Ascending aorta (tissue), 2 donors: ENCODE measurements at regions not wholly inside any gene's neighbourhood (a gene's known extent, or its start where the extent isn't known, plus 50 kb on each side); places are given as distances from the start of the nearest gene placed in this dataset.

Experiments used
- DNase-seq, 2 donors: peaks; one replicate each; pipeline ENCODE4 v3.0.0-alpha.2; 2019; ENCODE audit warnings: low spot score in 2 of 2
- H3K27ac ChIP-seq, 2 donors: fragments of 200-600 bp; sonication (generic); one replicate each; pipeline ENCODE4 v1.5.1; 2016 to 2017; ENCODE audit warnings: mild to moderate bottlenecking in 1 of 2
- H3K27me3 ChIP-seq: fragments of 200-600 bp; sonication (generic); one replicate; pipeline ENCODE4 v1.5.1; 2017
- H3K36me3 ChIP-seq, 2 donors: fragments of 200-600 bp; sonication (generic); one replicate each; pipeline ENCODE4 v1.5.1; 2016
- H3K4me1 ChIP-seq, 2 donors: fragments of 200-600 bp; sonication (generic); one replicate each; pipeline ENCODE4 v1.5.1; 2016 to 2017; ENCODE audit warnings: mild to moderate bottlenecking in 1 of 2
- H3K4me3 ChIP-seq, 2 donors: fragments of 200-600 bp; sonication (generic); one replicate each; pipeline ENCODE4 v1.5.1; 2016 to 2017; ENCODE audit warnings: mild to moderate bottlenecking in 1 of 2
- H3K9me3 ChIP-seq, 2 donors: fragments of 200-600 bp; sonication (generic); one replicate each; pipeline ENCODE4 v1.5.1; 2016
- intact Hi-C: fragments of 100-400 bp; cut with DNase I; formaldehyde crosslinking; loops from one replicate; pipeline ENCODE4 v1.15.1; 2023
- TF ChIP-seq, protein P1 (sequence below), 3 experiments: fragments of 200-600 bp in 2 of 3; fragments of 450-650 bp in 1 of 3; sonication (generic) in 2 of 3; IDR thresholded peaks; one replicate each; pipeline ENCODE4 v1.5.1; 2016 to 2019; ENCODE audit warnings: antibody characterized with exemption in 3 of 3, mild to moderate bottlenecking in 1 of 3, moderate library complexity in 1 of 3

DNA sequence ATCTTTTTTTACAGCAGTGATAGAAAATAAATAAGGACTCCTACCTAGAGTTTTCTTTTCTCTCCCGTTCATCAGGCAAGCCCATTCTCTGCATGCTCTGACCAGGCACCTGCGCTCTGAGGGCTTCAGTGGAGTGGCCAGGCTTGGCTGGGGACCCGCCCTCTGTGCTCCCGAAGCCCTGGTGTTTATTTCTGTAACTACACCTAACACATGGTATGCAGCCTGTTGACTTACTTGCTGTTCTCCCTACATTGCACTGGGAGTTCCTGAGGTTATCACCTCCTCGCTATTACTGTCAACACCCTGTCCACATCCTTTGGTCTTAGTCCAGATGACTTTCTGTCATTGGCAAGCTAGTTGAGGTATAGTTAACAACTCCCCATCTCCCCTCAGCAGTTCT is 317.7 kb downstream of the LPIN1 start:
- Histone ChIP-seq H3K9me3 (no peaks in the 10 kb centered on the region), H3K4me1 (no peaks in the 10 kb centered on the region), H3K36me3 (no peaks in the 10 kb centered on the region), H3K27me3 (no peaks in the 10 kb centered on the region), H3K4me3 (no peak overlapping the region), H3K27ac (no peak overlapping the region)
- no peak for DNase-seq
- intact Hi-C loops: no loop called here
- TF ChIP-seq, protein P1, sequence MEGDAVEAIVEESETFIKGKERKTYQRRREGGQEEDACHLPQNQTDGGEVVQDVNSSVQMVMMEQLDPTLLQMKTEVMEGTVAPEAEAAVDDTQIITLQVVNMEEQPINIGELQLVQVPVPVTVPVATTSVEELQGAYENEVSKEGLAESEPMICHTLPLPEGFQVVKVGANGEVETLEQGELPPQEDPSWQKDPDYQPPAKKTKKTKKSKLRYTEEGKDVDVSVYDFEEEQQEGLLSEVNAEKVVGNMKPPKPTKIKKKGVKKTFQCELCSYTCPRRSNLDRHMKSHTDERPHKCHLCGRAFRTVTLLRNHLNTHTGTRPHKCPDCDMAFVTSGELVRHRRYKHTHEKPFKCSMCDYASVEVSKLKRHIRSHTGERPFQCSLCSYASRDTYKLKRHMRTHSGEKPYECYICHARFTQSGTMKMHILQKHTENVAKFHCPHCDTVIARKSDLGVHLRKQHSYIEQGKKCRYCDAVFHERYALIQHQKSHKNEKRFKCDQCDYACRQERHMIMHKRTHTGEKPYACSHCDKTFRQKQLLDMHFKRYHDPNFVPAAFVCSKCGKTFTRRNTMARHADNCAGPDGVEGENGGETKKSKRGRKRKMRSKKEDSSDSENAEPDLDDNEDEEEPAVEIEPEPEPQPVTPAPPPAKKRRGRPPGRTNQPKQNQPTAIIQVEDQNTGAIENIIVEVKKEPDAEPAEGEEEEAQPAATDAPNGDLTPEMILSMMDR (IDR thresholded peaks at IDR 0.05): no peak

DNA sequence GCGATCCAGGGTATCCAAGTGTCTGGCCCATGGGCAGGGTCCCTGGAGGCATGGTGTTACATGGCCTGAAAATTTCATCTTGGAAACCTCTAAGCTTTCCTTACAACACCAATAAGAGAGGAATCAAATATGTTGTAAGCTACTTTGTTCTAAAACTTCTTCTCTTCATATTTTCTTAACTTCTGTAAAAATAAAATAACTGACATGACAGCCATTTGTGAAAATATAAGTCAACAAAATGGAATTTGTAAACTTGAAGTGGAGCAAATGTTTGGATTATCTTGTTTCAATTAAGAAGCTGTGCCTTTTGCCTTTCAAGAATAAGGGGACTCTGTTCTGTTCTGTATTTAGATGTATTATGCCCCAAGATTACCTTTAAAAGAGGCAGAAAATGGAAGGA is 319.7 kb downstream of the LPIN1 start:
- no peaks in the 10 kb centered on the region for H3K36me3 ChIP-seq
- H3K9me3 ChIP-seq: no peaks in the 10 kb centered on the region
- DNase-seq: no peak
- H3K4me1 ChIP-seq: no peaks in the 10 kb centered on the region
- H3K27me3 ChIP-seq: no peaks in the 10 kb centered on the region
- no peak overlapping the region for H3K4me3 ChIP-seq
- TF ChIP-seq, protein P1 (IDR thresholded peaks at IDR 0.05): no peak
- intact Hi-C loops: no loop called here
- no peak overlapping the region for H3K27ac ChIP-seq

DNA sequence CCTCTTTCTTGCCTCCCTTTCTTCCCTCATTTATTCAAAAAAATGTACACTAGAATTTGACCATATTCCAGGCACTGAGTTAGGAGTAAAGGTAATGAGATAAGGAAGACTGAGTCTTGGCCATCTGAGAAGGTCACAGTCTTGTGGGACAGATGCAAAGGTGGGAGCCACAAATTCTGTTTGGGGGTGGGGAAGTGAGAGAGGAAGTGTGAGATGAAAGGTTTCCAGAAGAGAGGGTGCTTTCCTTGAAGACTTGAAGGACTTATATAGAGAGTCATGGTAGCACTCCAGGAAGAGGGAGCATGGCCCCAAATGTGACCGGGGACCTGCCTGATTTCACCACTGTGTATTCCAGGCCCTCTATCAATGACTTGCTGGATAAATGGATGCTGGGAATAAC is 320.6 kb downstream of the LPIN1 start:
- Histone ChIP-seq H3K4me3 (no peak overlapping the region), H3K27ac (no peak overlapping the region), H3K36me3 (no peaks in the 10 kb centered on the region), H3K4me1 (no peaks in the 10 kb centered on the region), H3K27me3 (no peaks in the 10 kb centered on the region), H3K9me3 (no peaks in the 10 kb centered on the region)
- intact Hi-C loops: no loop called here
- DNase-seq: no peak
- TF ChIP-seq, protein P1 (IDR thresholded peaks at IDR 0.05): no peak

DNA sequence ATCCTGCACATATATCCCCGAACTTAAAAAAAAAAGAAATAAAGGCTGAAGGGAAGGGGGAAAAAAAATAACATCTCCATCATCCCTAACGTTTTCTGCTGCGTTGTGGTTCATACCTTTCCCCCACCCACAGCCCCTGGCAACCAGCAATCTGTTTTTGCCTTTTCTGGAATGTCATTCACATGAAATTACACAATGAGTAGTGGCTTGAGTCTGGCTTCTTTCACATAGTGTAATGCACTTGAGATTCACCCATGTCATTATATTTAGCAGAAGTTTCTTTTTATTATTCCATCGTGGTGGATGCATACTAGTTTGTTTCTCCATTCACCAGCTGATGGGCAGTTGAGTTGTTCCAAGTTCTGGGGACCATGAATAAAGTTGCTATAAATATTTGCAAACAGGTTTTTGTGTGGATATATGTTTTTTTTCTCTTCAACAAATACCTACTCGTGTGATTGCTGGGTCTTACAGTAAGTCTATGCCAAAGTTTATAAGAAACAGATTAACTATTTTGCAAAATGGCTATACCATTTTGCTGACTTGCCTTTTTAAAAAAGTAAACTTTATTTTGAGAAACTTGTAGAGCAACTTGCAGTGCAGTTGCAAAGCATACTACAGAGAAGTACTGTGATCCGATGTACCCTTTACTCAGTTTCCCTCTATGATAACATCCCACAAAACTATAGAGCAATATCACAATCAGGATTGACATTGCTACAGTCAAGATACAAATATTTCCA is 322.5 kb downstream of the LPIN1 start:
- H3K27me3 ChIP-seq: no peaks in the 10 kb centered on the region
- DNase-seq: no peak
- H3K27ac ChIP-seq: no peak overlapping the region
- intact Hi-C loops: no loop called here
- no peaks in the 10 kb centered on the region for H3K36me3 ChIP-seq
- H3K4me3 ChIP-seq: no peak overlapping the region
- no peaks in the 10 kb centered on the region for H3K4me1 ChIP-seq
- no peaks in the 10 kb centered on the region for H3K9me3 ChIP-seq
- TF ChIP-seq, protein P1 (IDR thresholded peaks at IDR 0.05): no peak

DNA sequence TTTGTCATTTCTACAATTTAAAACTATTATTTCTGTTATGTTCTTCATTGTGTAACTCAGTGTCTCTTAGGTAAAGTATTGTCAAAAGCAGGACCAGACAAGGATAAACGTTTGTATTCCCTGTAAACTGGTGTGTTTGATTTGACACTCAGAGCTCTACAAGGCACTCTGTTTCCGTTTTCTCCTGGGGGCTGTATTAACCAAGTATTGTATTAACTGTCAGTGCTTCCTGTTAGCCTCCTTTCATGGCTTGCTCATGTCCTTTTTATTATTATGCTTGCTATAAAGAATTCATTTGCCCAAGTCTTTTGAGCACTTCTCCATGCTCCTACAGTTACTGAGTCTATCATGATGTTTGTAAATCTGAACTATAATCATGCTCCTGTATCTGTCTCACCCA is 323.7 kb downstream of the LPIN1 start:
- Histone ChIP-seq H3K4me1 (no peaks in the 10 kb centered on the region), H3K4me3 (no peak overlapping the region), H3K27ac (no peak overlapping the region), H3K27me3 (no peaks in the 10 kb centered on the region), H3K36me3 (no peaks in the 10 kb centered on the region), H3K9me3 (no peaks in the 10 kb centered on the region)
- intact Hi-C loops: no loop called here
- DNase-seq: no peak
- TF ChIP-seq, protein P1 (IDR thresholded peaks at IDR 0.05): no peak

DNA sequence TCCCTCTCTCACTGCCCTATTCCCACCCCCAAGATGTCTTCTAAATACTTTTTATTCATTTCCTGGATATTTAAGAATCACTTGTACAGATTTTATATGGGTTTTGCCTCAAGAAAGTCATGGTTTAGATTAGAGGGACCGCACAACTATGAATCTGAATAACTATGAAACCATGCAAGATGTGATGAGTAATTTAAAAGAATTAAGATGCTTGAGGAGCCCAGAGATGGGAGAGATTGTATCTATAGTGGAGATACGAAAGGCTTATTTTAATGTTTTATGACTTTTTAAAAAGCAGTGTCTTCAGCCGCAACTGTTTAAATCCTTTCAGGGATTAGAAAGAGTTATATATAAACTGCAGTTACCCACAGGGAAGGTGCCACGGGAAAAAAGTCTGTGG is 324.1 kb downstream of the LPIN1 start:
- TF ChIP-seq, protein P1 (IDR thresholded peaks at IDR 0.05): no peak
- Histone ChIP-seq H3K4me3 (no peak overlapping the region), H3K36me3 (no peaks in the 10 kb centered on the region), H3K27me3 (no peaks in the 10 kb centered on the region), H3K9me3 (no peaks in the 10 kb centered on the region), H3K27ac (no peak overlapping the region), H3K4me1 (no peaks in the 10 kb centered on the region)
- intact Hi-C loops: no loop called here
- DNase-seq: no peak
